Kidney (tissue), 13 donors: ENCODE measurements at regions not wholly inside any gene's neighbourhood (a gene's known extent, or its start where the extent isn't known, plus 50 kb on each side); places are given as distances from the start of the nearest gene placed in this dataset.
"Not testable (repeated sequence)": the region's sequence is repeated elsewhere in the genome, so short reads cannot be mapped to it uniquely, and the experiment has no call there.

Experiments used
- DNase-seq, 5 donors: peaks; one replicate each; pipeline ENCODE4 v3.0.0-alpha.2; 2013 to 2020
- FAIRE-seq: peaks from 2 replicates; lab custom pipeline; 2012; peaks lifted over from hg19 to GRCh38; lab: Jason Lieb, UNC
- H3K27ac ChIP-seq, 2 donors: one replicate each; pipeline ENCODE4 v1.7.0; 2013; ENCODE audit warnings: low read depth in 2 of 2, low read length in 2 of 2, inconsistent platforms in 1 of 2
- H3K27me3 ChIP-seq: one replicate; pipeline ENCODE4 v1.7.1; 2013; ENCODE audit warnings: low read length, inconsistent platforms; ENCODE audit not compliant: control insufficient read depth, insufficient read depth
- H3K36me3 ChIP-seq, 3 donors: one replicate each; pipeline versions ENCODE4 v1.7.0 to v1.7.1; 2013; ENCODE audit warnings: low read length in 3 of 3, control low read depth in 1 of 3, inconsistent platforms in 1 of 3; ENCODE audit not compliant: insufficient read depth in 3 of 3, control insufficient read depth in 2 of 3
- H3K4me1 ChIP-seq, 3 donors: one replicate each; pipeline versions ENCODE4 v1.7.0 to v1.7.1; 2013; ENCODE audit warnings: low read length in 3 of 3, inconsistent platforms in 1 of 3, low read depth in 1 of 3; ENCODE audit not compliant: control insufficient read depth in 2 of 3, insufficient read depth in 2 of 3
- H3K4me3 ChIP-seq, 3 donors: one replicate each; pipeline versions ENCODE4 v1.7.0 to v1.8.1; 2013; ENCODE audit warnings: low read length in 3 of 3, control low read depth in 1 of 3, inconsistent platforms in 1 of 3
- H3K9ac ChIP-seq, 3 donors: one replicate each; pipeline versions ENCODE4 v1.7.0 to v1.7.1; 2013; ENCODE audit warnings: low read length in 3 of 3, control low read depth in 1 of 3, inconsistent platforms in 1 of 3
- H3K9me3 ChIP-seq, 3 donors: one replicate each; pipeline versions ENCODE4 v1.7.0 to v1.7.1; 2013; ENCODE audit warnings: low read length in 3 of 3, control low read depth in 1 of 3, inconsistent platforms in 1 of 3; ENCODE audit not compliant: control insufficient read depth in 2 of 3, insufficient read depth in 1 of 3
- CTCF ChIP-seq: IDR thresholded peaks from 3 replicates; pipeline ENCODE4 v1.5.1; 2012; ENCODE audit warnings: mild to moderate bottlenecking, moderate library complexity, borderline replicate concordance; ENCODE audit not compliant: insufficient read depth; ENCODE audit errors: extremely low read depth
- intact Hi-C: fragments of 100-400 bp; cut with DNase I; formaldehyde crosslinking; loops from one replicate; pipeline ENCODE4 v1.11.1; 2022
- donor health status: control.
- donor health status: control.
- donor health status: control.
- donor health status: control.
- donor health status: control.
- donor health status: DM: yes; HTN: yes; CAD: no.
- donor health status: Normal renal cell carcinoma (clear cell type).

GRCh38 chr22:22733881-22734373 is 89.5 kb downstream of the GGTLC2 start:
- no peak for TF ChIP-seq CTCF
- Histone ChIP-seq H3K9ac (no peak overlapping the region), H3K27ac (no peak overlapping the region), H3K27me3 (no peaks in the 10 kb centered on the region), H3K36me3 (no peaks in the 10 kb centered on the region), H3K9me3 (no peaks in the 10 kb centered on the region), H3K4me1 (no peaks in the 10 kb centered on the region), H3K4me3 (no peak overlapping the region)
- intact Hi-C loops: no loop called here
- FAIRE-seq: no peak
- DNase-seq: no peak

DNA sequence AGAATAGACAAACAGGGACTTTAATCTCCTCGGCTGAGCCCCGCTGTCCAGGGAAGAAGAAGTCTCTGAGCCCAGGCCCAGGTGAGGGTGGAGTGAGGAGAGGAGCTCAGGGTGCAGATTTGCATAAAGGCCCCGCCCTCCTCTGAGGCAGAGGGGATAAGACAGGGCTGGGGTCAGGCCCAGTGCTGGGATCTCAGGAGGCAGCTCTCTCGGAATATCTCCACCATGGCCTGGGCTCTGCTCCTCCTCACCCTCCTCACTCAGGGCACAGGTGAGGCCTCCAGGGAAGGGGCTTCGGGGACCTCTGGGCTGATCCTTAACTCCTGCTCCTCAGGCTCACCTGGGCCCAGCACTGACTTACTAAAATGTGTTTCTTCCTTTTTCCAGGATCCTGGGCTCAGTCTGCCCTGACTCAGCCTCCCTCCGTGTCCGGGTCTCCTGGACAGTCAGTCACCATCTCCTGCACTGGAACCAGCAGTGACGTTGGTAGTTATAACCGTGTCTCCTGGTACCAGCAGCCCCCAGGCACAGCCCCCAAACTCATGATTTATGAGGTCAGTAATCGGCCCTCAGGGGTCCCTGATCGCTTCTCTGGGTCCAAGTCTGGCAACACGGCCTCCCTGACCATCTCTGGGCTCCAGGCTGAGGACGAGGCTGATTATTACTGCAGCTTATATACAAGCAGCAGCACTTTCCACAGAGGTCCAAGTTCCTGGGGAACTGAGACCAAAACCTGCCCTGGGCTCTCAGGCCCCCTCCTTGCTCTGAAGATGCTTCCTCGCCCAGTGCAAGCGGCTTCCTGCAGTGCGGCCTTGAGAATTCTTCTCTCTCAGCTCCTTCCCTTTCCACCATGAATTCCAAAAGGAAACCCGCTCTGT is 90.2 kb downstream of the GGTLC2 start:
- H3K4me3 ChIP-seq, H3K9ac ChIP-seq, H3K4me1 ChIP-seq, H3K27me3 ChIP-seq, intact Hi-C loops, H3K36me3 ChIP-seq, H3K27ac ChIP-seq, H3K9me3 ChIP-seq, FAIRE-seq, DNase-seq: not testable (repeated sequence)

DNA sequence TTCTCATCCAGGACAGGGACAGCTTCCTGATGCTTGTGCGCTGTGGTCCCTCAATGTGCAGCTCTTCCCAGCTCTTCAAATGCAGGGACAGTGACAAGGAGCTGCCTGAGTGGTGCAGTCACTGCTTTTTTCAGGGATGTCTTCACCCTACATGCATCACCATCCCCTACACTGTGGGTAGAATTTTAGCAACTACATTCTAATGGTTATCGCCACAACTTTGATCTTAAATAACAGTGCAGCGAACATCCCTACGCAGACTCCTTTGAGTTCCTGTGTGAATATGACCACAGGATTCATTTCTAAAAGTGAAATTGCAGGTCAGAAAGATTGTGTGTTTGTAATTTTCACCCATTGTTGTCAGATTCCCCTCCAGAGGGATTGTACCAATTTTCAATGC is 90.9 kb downstream of the GGTLC2 start:
- intact Hi-C loops, H3K27me3 ChIP-seq, H3K36me3 ChIP-seq, H3K4me3 ChIP-seq, H3K27ac ChIP-seq, H3K9me3 ChIP-seq, H3K9ac ChIP-seq, FAIRE-seq, H3K4me1 ChIP-seq, DNase-seq: not testable (repeated sequence)

DNA sequence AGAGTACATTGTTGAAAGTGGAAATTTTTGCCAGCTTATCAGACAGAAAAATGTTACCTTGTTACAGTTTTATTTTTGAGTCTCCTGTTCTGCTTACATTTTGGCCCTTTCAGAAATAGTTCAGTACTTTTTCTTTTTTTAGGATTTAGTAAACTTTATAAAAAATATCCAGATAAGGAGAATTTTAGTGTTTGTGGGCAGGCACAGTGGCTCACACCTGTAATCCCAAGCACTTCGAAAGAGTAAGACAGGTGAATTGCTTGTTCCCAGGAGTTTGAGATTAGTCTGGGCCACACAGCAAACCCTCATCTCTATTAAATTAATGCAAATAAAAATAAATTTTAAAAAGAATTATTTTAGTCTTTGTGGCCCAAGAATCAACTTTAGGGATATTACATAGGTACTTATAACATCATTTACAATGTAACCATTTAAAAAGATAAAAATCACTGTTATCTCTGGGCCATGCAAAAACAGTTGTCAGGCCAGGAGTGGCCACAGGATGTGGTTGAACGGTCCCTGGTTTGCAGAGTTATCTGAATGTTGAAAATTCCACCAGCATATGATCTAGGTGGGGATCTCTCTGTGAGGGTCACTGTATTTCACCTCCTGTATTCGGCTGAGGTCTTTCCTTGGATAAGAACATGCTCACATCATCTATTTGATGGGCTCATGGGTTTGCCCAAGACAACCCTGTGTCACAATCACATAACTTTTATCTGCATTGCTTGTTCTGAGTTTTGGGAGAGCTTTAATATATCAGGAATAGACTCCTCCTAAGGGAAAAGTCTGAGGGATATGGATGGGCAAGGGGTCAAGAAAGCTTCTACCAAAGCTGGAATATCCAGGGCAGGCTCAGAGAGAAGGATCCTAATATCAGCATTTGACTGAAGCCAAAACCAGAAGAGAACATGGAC is 91.5 kb downstream of the GGTLC2 start:
- Histone ChIP-seq H3K9me3 (no peaks in the 10 kb centered on the region), H3K4me3 (no peak overlapping the region), H3K4me1 (no peaks in the 10 kb centered on the region), H3K27me3 (no peaks in the 10 kb centered on the region), H3K27ac (no peak overlapping the region), H3K9ac (no peak overlapping the region), H3K36me3 (no peaks in the 10 kb centered on the region)
- intact Hi-C loops: no loop called here
- FAIRE-seq (no peak), DNase-seq (no peak)
- no peak for TF ChIP-seq CTCF
